GM18951 (cell line): ENCODE measurements at regions not wholly inside any gene's neighbourhood (a gene's known extent, or its start where the extent isn't known, plus 50 kb on each side); places are given as distances from the start of the nearest gene placed in this dataset.
"Not testable (repeated sequence)": the region's sequence is repeated elsewhere in the genome, so short reads cannot be mapped to it uniquely, and the experiment has no call there.

Experiments used
- POLR2A ChIP-seq: IDR thresholded peaks from 4 replicates; pipeline ENCODE4 v1.6.1; 2011; ENCODE audit warnings: mild to moderate bottlenecking; ENCODE audit not compliant: insufficient read length, insufficient read depth; ENCODE audit errors: extremely low read depth
- in situ Hi-C: fragments of 300-500 bp; cut with MboI; formaldehyde crosslinking; loops from one replicate; pipeline ENCODE4 v1.12.0; 2022; ENCODE audit warnings: low sequenced_read_pairs, mixed read lengths, inconsistent platforms; ENCODE audit not compliant: unreplicated experiment

DNA sequence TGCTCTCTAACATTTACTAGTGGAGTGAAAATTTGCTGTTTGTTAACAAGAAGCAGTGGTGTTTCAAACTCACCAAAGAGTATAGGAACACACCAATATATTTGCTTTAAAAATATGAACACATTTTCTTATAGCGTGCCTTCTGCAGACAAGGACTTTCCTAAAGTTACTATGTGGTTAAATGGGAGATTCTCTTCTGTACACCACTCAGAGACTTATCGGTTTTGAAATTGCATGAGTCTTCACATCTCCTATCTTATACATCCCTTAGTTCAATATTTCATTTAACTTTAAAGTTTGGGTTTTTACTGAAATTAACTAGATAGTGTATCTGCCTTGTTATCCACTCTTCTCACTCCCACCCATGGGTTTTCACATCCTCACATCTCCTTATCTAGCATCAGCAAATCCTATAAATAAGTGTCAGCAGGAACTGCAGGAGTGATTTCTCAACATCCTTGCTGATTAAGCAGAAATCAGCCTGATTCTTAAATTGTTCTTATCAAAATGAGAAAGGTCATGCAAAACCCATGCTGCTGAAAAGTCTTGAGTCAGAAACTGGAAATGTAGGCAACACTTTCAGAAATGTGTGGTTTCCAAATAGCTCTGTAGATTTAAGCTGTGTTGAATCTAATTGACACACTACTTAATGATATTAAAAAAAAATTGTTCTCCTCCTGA lies 1075.6 kb upstream of the GJE1 start:
- in situ Hi-C loops: no loop called here
- no peak for TF ChIP-seq POLR2A

DNA sequence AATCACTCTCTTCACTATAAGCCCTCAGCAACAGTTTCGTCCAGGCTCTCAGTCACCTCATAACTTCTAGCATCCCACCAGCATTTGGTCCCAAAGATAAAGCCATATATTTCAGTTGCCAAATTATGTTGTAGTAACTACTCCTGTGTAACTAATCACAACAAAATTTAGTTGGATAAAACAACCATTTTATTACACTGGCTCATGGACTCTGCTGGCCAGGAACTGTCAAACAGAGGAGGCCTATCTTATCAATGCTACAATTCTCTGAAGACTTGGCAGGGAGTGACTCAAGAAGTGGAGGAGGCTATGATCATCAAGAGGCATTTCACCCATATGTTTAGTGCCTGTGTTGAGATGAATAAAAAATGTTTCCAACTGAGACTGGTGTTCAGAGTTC lies 1082.3 kb upstream of the GJE1 start:
- no peak for TF ChIP-seq POLR2A
- in situ Hi-C loops: no loop called here

DNA sequence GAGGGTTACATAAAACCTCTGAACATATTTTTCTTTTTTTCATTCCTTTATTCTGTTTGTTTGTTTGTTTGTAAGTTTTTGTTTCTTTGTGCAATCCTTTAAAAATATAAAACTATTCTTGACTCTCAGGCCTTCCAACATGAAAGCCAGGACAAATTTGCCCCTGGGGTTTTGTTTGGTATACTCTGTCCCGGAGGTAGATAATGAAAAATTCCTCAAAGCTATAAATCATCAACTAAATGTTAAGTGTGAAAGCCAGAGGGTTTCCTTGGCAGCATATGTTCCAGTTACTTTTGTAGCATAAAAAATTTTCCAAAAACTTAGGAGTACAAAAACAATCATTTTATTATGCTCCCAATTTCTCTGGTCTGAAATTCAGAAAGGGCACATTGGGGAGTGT lies 1084.3 kb upstream of the GJE1 start:
- TF ChIP-seq POLR2A: no peak
- in situ Hi-C loops: no loop called here

DNA sequence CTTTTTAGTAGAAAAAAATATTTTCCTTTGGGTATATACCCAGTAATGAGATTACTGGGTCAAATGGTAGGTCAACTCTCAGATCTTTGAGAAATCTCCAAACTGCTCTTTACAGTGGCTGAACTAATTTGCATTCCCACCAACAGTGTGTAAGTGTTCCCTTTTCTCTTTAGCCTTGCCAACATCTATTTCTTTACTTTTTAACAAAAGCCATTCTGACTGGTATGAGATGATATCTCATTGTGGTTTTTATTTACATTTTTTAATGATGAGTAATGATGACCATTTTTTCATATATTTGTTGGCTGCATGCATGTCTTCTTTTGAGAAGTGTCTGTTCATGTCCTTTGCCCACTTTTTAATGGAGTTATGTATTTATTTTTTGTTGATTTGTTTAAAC lies 1086.2 kb upstream of the GJE1 start:
- in situ Hi-C loops: not testable (repeated sequence)

DNA sequence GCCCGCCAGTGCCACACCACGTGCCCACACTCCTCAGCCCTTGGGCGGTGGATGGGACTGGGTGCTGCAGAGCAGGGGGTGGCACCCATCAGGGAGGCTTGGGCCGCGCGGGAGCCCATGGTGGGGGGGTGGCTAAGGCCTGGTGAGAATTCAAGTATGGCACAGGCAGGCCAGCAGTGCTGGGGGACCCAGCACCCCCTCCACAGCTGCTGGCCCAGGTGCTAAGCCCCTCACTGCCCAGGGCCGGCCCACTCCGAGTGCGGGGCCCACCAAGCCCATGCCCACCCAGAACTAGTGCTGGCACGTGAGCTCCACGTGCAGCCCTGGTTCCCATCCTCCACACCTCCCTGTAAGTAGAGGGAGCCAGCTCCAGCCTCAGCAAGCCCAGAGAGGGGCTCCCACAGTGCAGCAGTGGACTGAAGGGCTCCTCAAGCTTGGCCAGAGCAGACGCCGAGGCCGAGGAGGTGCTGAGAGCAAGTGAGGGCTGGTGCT lies 1091.1 kb upstream of the GJE1 start:
- in situ Hi-C loops: no loop called here
- TF ChIP-seq POLR2A: no peak

DNA sequence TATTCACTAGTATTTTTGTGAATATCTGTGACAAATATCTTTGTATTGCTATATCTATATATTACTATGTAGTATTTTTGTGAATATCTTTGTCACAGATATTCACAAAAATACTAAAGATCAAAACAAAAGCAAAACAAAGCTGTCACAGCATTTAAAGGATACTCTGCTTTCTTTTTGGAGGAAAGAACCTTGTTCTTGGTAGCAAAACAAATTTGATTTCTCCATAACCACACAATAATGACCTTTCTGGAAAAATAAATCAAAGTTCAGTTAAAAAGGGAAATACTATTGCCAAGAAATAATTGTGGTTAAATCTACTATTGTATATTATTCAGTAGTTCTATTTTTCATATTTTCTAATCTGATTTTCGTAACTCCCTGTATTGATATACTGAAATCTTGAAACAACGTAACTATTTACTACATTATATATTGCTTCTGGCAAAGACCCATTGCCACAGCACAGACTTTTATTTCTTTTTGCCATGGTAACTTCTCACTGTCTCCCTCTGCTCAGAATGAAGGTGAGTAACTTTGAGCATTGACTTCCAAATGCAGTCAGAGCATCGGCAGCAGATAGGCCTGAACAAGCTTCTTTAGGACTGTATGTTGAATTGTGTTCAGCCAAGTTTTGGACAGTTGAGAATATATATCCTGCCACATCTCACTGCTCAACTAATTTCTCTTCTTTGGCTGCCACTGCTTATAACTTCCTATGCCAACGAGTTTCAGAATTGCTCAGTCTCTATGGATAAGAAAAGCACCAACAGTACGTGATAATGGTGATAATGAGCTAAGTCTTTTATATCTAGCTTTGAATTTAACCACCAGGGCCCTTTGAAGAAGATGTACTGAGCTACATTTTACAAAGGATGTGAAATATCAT lies 1097.2 kb upstream of the GJE1 start:
- in situ Hi-C loops: no loop called here
- TF ChIP-seq POLR2A: no peak

DNA sequence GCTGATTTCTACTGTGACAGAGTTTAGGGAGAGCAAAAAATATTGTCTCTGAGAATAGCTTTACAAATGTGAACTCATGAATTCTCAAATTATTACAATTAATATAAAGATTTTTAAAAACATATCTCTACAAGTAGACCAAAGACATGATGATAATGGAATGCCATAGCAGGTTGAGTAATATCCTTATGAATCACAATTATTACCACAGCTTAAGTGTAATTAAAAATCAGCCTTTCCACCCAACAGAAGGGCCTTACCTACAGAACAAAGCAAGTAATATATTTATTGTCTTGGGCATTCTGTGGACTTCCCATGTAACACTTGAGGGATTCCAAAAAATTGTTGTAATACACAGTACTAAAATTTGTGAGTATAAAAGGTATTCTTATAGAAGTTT lies 1099.6 kb upstream of the GJE1 start:
- in situ Hi-C loops: no loop called here
- no peak for TF ChIP-seq POLR2A

DNA sequence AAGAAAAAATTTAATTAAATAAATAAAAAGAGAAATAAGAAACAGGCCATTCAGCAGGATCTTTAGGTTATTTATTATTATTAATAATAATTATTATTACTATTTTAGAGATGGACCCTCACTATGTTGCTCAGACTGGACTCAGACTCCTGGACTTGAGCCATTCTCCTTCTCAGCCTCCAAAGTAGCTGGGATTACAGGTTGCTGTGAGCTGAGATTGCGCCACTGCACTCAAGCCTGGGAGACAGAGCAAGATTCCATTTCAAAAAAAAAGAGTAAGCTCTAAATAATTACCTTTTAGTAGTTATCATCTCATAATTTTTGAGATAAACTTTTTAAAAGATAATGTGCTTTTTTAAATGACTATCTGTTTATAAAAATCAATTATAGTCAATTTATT lies 1102.8 kb upstream of the GJE1 start:
- no peak for TF ChIP-seq POLR2A
- in situ Hi-C loops: no loop called here

DNA sequence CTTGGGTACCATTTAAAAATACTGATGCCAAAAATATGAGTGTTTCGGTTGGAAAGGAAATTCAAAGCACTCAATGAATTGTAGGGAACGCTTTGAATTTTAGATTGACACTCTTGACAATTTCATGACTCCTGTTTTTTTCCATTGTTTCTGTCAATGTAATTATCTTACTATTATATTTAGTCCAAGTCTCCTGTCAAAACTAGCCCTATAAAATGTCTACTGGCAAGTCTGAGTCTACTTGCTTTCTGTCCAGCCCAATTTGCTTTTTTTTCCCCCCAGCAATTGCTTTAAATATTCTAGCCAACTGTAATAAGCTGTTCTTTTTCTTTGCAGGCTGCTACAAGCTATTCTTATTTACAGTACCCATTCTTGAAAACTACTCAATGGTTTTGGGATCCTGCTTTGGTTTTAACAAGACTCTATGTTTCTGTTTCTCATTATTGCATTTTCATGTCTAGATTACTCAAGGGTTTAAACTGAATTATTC lies 1103.9 kb upstream of the GJE1 start:
- in situ Hi-C loops: no loop called here
- no peak for TF ChIP-seq POLR2A

DNA sequence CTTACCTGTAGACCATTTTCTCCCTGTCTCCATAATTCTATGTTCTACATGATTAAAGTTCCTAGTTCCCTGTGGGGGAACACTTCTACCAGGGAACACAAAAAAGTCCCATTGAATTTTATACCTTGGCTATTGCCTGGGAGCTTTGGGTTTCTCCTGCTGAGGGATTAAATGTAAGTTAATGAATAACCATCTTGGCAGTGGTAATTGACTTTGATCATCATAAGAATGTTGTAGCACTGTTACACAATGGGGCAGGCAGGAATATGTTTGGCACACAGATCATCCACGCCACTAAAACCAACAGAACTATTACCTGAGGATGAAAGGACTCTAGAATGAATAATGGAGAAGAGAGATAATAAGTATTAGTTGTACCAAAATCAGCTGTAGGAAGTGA lies 1106.2 kb upstream of the GJE1 start:
- in situ Hi-C loops: no loop called here
- TF ChIP-seq POLR2A: no peak

DNA sequence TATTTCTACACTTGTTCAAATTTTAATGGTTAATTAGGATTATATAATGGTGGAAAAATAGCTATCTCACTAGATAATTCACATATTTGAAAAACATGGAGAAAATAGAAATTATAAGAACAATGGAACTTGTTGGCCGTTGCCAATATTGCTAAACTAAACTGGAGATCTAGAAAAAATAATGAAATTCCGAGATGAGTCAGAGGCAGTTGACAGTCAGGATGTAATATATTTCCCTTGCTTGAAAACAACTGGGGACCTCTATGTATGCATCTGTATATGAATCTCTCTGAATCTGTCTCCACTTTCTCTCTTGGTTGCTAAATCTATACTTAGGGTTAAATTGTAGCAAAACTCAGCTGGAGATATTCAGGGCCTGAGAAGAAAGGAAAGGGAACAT lies 1108.2 kb upstream of the GJE1 start:
- in situ Hi-C loops: no loop called here
- TF ChIP-seq POLR2A: no peak

DNA sequence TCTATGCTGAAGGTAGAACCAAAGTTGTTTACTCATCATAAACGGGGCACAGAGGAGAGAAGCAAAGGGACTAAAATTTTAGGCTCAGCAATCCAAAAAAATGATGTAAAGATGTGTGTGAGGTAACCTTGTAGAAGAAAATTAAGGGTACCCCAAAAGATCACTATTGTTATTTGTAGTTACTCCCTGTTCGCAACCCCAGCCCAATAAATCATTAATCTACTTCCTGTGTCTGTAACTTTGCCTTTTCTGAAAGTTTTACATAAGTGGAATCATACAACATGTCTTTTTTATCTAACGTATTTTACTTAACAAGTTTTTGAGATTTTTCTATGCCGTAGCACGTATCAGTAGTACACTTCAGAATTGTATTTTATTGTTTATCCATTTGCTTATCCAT lies 1114.8 kb upstream of the GJE1 start:
- no peak for TF ChIP-seq POLR2A
- in situ Hi-C loops: no loop called here

DNA sequence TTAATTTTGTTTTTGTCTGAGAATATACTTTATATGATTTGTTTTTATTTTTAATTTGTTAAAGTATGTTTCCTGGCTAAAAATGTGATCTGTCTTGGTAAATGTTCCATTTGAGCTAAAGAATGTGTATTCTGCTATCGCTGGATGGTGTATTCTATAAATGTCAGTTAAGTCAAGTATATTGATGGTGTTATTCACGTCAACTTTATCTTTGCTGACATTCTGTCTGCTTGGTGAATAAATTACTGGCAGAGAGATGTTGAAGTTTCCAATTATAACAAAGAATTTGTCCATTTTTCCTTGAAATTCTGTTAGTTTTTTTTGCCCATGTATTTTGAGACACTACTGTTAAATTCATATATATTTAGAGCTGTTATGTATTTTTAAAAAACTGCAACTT lies 1131.8 kb upstream of the GJE1 start:
- TF ChIP-seq POLR2A: no peak
- in situ Hi-C loops: no loop called here

DNA sequence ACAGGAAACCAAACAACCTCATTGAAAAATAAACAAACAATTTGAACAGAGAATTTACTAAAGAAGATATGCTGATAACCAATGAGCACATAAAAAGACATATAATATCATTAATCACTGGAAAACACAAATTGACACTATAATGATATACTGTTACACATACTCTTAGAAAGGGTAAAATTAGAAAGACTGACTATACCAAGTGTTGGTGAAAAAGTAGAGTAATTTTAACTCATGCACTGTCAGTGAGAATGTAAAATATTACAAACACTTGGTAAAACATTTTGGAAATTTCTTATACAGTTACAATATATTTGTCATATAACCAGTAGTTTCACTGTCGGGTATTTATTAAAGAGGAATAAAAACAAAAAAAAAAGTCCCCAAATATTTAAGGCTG lies 1139.2 kb upstream of the GJE1 start:
- no peak for TF ChIP-seq POLR2A
- in situ Hi-C loops: no loop called here

DNA sequence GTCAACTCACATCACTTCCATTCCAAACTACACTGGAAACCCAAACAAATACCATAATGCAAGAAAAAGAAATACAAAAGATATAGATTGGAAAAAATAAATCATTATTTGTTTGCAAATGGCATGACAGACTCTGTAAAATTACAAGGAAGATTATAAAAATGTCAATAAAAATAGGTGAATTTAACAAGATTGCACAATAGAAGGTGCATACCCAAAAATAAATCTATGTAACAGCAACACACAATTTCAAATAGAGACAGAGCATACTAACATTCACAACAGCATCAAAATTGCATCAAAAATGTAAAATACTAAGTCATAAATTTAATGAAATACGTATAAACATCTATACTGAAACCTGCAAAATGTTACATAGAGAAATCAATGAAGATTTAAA lies 1140.0 kb upstream of the GJE1 start:
- no peak for TF ChIP-seq POLR2A
- in situ Hi-C loops: no loop called here
